Endothelial cell (in vitro differentiated cells): ENCODE measurements at regions not wholly inside any gene's neighbourhood (a gene's known extent, or its start where the extent isn't known, plus 50 kb on each side); places are given as distances from the start of the nearest gene placed in this dataset.

ENCODE experiments used
- DNase-seq: peaks from one replicate; pipeline ENCODE4 v3.0.0; 2021; ENCODE audit warnings: low spot score
- H3K27ac Mint-ChIP-seq: one replicate; pipeline ENCODE4 v1.8.0; 2021; ENCODE audit warnings: mixed read lengths, inconsistent platforms; ENCODE audit not compliant: unreplicated experiment
- H3K27me3 Mint-ChIP-seq: one replicate; pipeline ENCODE4 v1.8.0; 2021; ENCODE audit warnings: mild to moderate bottlenecking, moderate library complexity, mixed read lengths, inconsistent platforms; ENCODE audit not compliant: unreplicated experiment
- H3K36me3 Mint-ChIP-seq: one replicate; pipeline ENCODE4 v1.8.0; 2021; ENCODE audit warnings: mild to moderate bottlenecking, low read depth, mixed read lengths, inconsistent platforms; ENCODE audit not compliant: unreplicated experiment
- H3K4me1 Mint-ChIP-seq: one replicate; pipeline ENCODE4 v1.8.0; 2021; ENCODE audit warnings: mild to moderate bottlenecking, mixed read lengths, inconsistent platforms; ENCODE audit not compliant: unreplicated experiment
- H3K4me3 Mint-ChIP-seq: one replicate; pipeline ENCODE4 v1.8.0; 2021; ENCODE audit warnings: mild to moderate bottlenecking, mixed read lengths, inconsistent platforms; ENCODE audit not compliant: unreplicated experiment
- H3K9me3 Mint-ChIP-seq: one replicate; pipeline ENCODE4 v1.8.0; 2021; ENCODE audit warnings: mixed read lengths, inconsistent platforms; ENCODE audit not compliant: unreplicated experiment
- CTCF ChIP-seq: fragments of 200-600 bp; sonication (generic); IDR thresholded peaks from one replicate; pipeline ENCODE4 v1.5.0; 2021; ENCODE audit warnings: antibody characterized with exemption; ENCODE audit not compliant: unreplicated experiment

- H3K4me3 Mint-ChIP-seq = no peak overlapping the region
- no peaks in the 10 kb centered on the region for H3K9me3 Mint-ChIP-seq
- H3K36me3 Mint-ChIP-seq = no peaks in the 10 kb centered on the region
- peaks cover 2% of the 10 kb centered on the region for H3K27me3 Mint-ChIP-seq
- no peak overlapping the region for H3K27ac Mint-ChIP-seq
- TF ChIP-seq CTCF = no peak
- no peaks in the 10 kb centered on the region for H3K4me1 Mint-ChIP-seq
- DNase-seq = no peak
These were observed 101.1 kb upstream of the VPREB1 start for GRCh38 chr22:22143448-22143847.

- H3K4me3 Mint-ChIP-seq = no peak overlapping the region
- H3K4me1 Mint-ChIP-seq = no peaks in the 10 kb centered on the region
- peaks cover 2% of the 10 kb centered on the region for H3K27me3 Mint-ChIP-seq
- no peaks in the 10 kb centered on the region for H3K36me3 Mint-ChIP-seq
- no peak overlapping the region for H3K27ac Mint-ChIP-seq
- no peak for DNase-seq
- H3K9me3 Mint-ChIP-seq = no peaks in the 10 kb centered on the region
- TF ChIP-seq CTCF = no peak
These were observed 101.9 kb upstream of the VPREB1 start for GRCh38 chr22:22142661-22143060.

- no peaks in the 10 kb centered on the region for H3K9me3 Mint-ChIP-seq
- no peaks in the 10 kb centered on the region for H3K36me3 Mint-ChIP-seq
- no peaks in the 10 kb centered on the region for H3K4me1 Mint-ChIP-seq
- no peak overlapping the region for H3K4me3 Mint-ChIP-seq
- no peak for DNase-seq
- peaks cover under 1% of the 10 kb centered on the region for H3K27me3 Mint-ChIP-seq
- TF ChIP-seq CTCF = no peak
- H3K27ac Mint-ChIP-seq = no peak overlapping the region
These were observed 102.6 kb upstream of the VPREB1 start for GRCh38 chr22:22141771-22142591.

- no peak for TF ChIP-seq CTCF
- Mint-ChIP-seq H3K27ac (no peak overlapping the region), H3K9me3 (no peaks in the 10 kb centered on the region), H3K36me3 (no peaks in the 10 kb centered on the region), H3K27me3 (no peaks in the 10 kb centered on the region), H3K4me3 (no peak overlapping the region), H3K4me1 (no peaks in the 10 kb centered on the region)
- no peak for DNase-seq
These were observed 103.6 kb upstream of the VPREB1 start for GRCh38 chr22:22141031-22141430.

- Mint-ChIP-seq H3K27me3 (no peaks in the 10 kb centered on the region), H3K27ac (no peak overlapping the region), H3K9me3 (no peaks in the 10 kb centered on the region), H3K4me1 (no peaks in the 10 kb centered on the region), H3K36me3 (no peaks in the 10 kb centered on the region), H3K4me3 (no peak overlapping the region)
- no peak for TF ChIP-seq CTCF
- DNase-seq = no peak
These were observed 105.2 kb upstream of the VPREB1 start for GRCh38 chr22:22139364-22139763.
